Endothelial cell of hepatic sinusoid (primary cell): ENCODE measurements at regions not wholly inside any gene's neighbourhood (a gene's known extent, or its start where the extent isn't known, plus 50 kb on each side); places are given as distances from the start of the nearest gene placed in this dataset.
"Not testable (repeated sequence)": the region's sequence is repeated elsewhere in the genome, so short reads cannot be mapped to it uniquely, and the experiment has no call there.

Experiments
- in situ Hi-C: cut with HindIII; loops from 2 replicates; pipeline ENCODE4 v1.10.0; 2017; ENCODE audit warnings: low sequenced_read_pairs

DNA sequence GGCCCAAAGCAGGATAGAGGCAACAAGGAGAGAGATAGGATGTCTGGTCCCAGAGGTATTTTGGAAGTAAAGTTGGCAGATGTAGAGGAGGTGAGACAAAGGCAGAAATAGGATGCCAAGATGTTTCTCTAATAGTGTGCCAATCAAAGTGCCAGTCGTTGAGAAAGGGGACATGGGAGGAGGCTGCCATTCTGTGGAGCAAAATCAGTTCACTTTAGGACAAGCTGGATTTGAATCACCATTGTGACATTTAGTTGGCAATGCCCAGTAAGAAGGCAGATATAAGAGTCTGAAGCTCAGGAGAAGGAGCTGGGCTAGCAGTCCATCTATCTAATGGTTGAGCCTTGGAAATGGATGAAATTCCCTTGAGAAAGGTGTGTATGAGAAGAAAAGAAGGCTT lies 53.8 kb downstream of the ADRB2 start:
- in situ Hi-C loops, result no loop called here

DNA sequence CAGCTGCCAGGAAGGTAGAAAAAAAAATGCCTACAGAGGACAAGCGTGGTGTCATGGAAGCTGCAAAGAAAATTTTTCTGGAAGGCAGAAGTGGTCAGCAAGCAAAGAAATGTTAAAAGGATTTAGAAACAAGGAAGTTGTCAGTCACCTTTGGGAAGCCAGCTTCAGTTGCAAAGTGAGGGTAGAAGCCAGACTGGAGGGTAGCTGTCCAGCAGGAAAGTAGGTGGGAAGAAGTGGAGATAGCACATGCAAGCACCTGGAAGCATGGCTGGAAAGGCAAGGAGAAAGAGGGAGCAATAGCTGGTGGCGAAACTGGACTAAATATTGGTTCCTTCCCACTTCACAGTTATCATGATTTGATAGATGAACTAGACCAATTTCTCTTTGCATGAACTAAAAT lies 54.3 kb downstream of the ADRB2 start:
- in situ Hi-C loops, result no loop called here

DNA sequence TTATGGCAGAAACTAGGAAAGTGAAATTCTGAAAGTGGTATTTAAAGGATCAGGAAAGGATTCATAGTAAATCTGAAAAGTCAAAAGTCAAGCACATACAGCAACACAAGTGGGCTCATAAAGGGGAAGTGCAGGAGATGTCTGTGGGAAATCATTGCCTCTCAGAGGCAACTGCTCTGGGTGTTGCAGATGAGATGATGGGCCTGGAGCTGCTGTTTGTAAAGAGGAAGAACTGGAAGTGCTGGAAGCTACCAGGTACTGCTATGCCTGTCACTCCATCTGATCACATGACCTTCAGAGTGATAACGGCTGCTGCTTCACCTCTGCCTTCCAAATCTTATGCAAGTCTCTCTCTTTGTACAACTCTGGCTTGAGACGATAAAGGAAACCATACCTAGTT lies 55.9 kb downstream of the ADRB2 start:
- in situ Hi-C loops, result no loop called here

DNA sequence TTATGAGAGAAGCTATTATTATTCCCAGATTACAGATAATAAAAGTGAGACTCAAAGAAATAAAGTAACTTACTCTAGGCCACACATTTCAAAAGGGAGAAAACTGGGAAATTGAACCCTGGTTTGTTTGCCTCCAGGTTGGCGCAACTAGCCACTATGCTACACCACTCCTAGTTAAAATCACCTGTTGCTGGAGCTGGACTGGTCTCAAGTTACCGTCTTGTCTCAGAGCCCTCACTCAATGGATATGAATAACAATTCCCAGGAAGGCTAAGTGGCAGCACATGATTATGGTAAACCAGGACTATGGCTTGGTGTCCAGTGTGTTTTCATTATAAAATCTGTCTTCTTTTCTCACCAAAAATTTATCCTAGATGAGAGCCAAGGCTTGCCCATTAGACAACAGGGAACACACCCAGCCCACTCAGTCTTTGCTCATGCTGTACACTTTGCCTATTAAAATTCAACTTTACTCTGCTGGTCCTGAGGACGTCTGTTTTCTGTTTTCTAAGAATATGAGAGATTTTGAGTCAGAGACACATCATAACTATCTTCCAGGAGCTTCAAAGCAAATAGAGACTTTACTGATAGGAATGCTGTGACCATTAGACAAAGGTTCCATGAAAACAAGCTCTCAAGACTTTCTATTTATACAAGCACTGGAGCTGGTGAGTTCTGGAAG lies 58.1 kb downstream of the ADRB2 start:
- in situ Hi-C loops, result no loop called here

DNA sequence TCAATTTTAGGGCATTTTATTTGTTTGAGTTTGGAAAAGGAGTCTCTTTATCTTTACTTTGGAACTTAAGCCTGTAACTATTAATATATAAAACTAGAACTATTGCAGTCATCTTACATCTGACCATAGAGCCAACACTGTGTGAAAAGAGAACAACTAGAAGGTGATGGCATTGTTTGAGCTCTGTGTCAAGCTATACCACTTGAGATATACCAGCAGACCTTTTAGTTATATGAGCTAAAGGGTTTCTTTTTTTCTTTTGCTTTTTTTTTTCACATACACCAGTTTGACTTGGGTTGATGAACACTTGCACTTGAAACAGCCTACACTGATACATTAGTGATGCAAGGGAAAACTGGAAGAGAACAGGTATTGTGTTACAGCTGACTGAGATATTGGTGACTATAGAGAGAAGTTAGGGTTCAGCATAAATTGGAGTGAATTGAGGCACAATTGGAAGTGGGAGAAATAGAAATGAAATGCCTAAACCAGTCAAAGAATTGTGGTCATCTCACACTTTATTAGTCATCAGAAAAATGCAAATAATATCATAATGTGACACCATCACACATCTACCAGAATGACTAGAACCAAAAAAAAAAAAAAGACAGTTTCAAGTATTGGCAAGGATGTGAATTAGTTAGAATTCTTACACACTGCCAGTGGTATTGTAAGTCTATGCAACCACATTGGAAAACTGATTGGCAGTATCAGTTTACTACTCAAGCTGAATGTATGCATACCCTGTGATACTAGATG lies 60.9 kb downstream of the ADRB2 start:
- in situ Hi-C loops, result no loop called here

DNA sequence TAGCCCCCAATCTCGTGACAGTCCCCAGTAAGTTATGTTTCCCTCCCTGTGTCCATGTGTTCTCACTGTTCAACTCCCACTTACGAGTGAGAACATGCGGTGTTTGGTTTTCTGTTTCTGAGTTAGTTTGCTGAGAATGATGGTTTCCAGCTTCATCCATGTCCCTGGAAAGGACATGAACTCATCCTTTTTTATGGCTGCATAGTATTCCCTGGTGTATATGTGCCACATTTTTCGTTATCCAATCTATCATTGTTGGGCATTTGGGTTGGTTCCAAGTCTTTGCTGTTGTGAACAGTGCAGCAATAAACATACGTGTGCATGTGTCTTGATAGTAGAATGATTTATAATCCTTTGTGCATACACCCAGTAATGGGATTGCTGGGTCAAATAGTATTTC lies 63.5 kb downstream of the ADRB2 start:
- in situ Hi-C loops, result not testable (repeated sequence)

DNA sequence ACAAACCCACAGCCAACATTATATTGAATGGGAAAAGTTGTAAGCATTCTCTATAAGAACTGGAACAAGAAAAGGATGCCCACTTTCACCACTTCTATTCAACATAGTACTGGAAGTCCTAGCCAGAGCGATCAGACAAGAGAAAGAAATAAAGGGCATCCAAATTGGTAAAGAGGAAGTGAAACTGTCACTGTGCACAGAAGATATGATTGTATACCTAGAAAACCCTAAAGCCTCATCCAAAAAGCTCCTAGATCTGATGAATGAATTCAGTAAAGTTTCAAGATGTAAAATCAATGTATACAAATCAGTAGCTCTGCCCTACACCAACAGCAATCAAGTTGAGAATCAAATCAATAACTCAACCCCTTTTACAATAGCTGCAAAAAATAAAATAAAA lies 69.0 kb downstream of the ADRB2 start:
- in situ Hi-C loops, result not testable (repeated sequence)

DNA sequence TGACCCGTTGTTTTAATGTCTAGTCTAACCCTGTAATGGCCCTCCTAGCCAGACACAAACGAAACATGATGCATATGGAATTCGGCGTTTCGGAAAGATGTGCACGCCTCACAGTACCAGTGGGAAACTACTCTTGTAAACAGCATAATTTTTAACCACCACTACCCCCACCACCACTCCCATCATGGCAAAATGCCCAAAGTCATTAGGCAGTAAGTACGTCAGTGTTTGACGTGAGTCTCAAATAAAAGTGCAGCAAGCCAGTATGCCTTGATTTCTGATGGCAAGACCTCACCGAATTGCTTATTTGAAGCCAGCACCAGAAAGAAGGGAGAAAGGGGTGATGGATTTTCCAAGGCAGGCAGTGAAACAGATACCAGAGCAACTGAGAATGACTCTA lies 71.4 kb downstream of the ADRB2 start:
- in situ Hi-C loops, result no loop called here

DNA sequence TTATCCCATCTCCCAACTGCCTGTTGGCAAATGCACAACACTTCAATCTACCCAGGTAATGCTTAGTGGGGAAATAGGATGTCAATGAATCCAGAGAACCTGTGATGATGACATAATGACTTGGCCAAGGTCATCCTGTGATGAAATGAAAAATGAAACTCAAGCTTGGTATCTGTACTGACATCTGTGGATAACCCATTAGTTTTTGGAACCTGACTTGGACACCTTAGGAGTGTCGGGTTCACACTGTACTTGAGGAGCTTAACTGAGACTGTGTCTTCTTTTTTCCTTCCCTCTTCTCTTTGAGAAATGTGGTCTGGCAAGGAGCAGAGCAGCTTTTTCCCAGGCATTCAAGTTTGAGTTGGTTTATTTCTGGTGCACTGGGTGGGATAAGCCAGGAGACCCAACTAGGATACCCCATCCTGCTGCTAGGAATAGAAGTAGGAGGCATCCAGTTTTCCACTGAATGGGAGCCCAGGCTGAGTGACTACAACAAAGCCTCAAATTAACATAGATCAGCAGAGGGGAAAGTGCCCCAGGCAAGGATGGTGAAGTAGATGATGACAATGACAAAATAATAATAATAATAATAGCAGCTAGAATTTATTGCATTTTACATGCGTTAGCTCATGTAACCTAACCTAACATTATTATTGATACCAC lies 72.1 kb downstream of the ADRB2 start:
- in situ Hi-C loops, result no loop called here

DNA sequence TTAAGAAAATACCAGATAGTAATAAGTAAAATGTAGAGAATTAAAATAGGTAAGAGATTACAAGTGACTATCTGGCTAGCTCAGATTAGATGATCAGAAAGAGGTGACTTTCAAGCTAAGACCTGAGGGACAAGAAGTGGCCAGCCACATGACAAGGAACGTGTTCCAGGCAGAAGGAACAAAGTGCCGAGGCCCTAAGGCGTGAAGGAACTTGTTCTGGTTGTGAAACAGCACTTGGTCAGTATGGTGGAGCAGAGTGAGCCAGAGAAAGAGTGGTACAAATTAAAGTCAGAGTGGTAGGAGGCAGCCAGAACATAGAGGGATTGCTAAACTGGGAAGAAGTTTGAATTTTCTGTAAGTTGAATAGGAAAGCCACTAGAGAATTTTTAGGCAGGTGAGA lies 73.6 kb downstream of the ADRB2 start:
- in situ Hi-C loops, result no loop called here

DNA sequence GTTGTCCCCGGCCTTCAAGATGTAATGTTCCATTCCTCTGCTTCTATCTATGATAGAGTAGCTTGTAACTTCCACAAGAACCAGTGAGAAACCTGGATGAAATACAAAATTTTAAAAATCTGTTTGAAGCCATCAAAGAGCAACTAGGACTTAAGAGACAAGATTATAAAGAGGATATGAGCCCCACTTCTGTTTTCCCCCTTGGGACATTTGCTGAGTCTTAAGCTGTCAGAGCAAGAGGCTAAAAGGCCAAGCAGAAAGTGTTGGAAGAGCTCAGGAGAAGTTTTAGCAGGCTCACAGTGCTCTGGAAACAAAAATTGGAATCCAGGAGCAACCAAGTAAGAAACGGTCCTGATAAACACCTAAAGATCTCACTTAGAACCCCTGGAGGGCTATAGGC lies 76.1 kb downstream of the ADRB2 start:
- in situ Hi-C loops, result no loop called here

DNA sequence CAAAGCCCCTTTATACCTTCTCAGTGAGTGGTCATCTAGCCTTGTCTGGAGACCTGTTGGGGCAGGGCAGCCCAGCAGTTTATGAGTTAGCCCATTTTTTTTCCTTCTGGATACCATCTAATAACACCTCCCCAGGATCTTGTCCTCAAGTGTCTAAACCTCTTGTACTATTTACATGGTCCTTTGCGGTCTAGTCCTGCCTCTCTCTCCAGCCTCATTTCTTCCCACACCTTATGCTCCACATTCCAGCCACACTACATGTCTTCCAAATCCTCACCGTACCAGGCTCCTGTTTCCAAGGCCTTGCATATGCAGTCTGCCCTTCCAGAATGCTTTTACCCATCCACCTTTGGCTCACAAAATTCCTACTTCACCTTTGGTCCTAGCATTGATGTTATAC lies 77.2 kb downstream of the ADRB2 start:
- in situ Hi-C loops, result no loop called here

DNA sequence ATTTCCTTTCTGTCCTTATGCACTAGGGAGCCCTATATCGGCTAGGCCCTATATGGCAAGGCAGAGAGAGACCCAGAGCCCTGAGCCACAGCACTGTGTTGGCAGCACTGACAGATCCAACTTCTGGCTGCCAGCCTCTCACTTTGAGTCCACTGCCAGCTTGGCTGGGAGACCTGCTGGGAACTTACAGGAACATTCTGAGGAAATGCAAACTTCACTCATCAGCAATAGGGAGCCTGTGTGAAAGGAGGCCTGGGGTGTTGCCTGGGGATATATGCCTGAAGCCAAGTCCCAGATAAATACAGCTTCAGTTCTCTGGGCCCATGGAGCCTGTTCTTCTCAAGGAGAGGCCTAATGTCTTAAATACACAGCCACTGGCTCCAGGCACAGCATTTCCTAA lies 78.0 kb downstream of the ADRB2 start:
- in situ Hi-C loops, result no loop called here

DNA sequence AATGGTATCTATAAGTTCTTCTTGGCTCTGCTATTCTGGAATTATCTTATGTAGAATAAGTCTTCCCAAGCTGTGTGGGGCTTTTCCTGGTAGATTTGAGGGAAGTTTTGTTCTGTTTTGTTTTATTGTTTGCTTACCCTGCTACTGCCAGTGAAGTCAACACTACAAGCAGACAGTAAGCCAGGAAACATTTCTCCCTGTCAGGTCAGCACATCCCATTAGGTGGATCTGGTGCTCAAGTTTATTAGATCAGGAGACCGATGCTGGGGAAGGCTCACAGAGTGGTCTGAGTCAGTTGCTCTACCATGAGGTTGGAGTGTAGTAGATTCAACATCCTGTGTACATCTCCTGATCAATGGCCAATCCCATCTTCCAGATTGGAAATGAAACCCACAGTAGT lies 79.1 kb downstream of the ADRB2 start:
- in situ Hi-C loops, result loop anchor here (5.0 kb wide), 2 partner anchors 53 to 77 kb away; no protein-coding TSS in a partner anchor

DNA sequence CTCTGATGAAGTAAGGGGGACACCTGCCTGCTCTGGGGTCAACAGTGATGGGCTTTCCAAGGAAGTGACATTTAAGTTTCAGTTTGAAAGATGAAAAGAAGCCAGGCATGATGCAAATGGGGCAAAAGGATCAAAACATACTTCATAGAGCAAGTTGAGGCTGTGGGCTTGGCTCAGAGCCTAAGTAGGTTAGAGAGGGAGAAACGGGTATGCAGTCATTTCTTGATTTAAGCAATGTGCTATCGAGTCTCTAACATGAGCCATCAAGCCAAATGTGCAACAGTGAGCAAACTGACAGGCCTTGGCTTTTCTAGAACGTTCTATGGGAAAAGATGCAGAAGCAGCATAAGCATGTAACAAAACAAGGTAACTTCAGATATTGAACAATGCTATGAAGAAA lies 80.6 kb downstream of the ADRB2 start:
- in situ Hi-C loops, result loop anchor here (5.0 kb wide), 2 partner anchors 55 to 75 kb away; no protein-coding TSS in a partner anchor

DNA sequence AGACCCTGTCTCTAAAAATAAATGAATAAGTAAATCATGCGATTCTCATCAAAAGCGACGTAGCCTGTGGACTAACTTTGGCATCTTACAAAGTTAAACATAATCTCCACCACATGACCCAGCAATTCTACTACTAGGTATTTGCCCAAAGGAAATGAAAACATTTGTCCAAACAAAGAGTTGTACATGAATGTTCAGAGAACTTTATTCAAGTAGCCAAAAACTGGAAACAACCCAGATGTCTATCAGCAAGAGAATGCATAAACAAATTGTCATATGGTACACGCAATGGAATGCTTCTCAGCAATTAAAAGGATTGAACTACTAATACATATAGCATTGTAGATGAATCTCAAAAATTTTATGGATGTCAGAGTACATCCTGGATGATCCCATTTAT lies 82.6 kb downstream of the ADRB2 start:
- in situ Hi-C loops, result loop anchor here (5.0 kb wide), 2 partner anchors 57 to 73 kb away; no protein-coding TSS in a partner anchor

DNA sequence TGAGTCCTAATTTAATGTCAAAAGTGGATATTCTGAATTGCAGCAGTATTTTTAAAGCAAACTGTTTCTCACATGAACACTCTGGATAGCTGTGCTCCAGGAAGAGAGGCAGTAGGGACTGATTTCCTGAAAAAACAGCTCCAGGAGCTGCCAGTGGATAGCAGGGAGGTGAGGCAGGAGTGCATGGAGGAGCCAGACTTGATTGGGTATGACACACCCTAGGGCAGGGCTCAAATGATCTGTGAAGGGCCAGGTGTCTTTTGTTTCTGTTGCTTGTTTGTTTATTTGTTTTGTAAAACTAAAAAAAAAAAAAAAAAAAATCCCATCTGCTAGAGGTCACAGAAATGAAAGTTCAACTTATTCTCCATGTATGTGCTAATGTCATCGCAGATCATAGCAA lies 83.4 kb downstream of the ADRB2 start:
- in situ Hi-C loops, result loop anchor here (5.0 to 10.0 kb wide), 4 partner anchors 57 to 95 kb away; no protein-coding TSS in a partner anchor

DNA sequence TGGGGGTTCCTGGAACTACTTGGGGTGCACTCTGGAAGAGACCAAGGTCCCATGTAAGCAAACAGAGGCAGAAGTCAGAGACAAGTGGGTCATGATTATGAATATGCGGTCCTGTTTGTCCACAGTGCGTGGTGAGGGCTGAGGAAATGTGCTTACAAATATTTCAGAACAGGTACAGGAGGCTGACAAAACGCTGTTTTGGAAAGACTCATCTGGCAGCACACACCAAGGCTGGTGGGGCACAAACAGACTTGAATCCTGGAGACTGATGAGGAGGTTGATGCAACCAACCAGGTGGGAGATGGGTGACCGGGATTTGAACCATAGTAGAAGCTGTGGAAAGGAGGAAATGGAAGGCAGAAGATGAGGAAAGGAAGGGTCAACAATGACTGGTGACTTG lies 83.8 kb downstream of the ADRB2 start:
- in situ Hi-C loops, result loop anchor here (10.0 kb wide), 2 partner anchors 75 to 95 kb away; no protein-coding TSS in a partner anchor

DNA sequence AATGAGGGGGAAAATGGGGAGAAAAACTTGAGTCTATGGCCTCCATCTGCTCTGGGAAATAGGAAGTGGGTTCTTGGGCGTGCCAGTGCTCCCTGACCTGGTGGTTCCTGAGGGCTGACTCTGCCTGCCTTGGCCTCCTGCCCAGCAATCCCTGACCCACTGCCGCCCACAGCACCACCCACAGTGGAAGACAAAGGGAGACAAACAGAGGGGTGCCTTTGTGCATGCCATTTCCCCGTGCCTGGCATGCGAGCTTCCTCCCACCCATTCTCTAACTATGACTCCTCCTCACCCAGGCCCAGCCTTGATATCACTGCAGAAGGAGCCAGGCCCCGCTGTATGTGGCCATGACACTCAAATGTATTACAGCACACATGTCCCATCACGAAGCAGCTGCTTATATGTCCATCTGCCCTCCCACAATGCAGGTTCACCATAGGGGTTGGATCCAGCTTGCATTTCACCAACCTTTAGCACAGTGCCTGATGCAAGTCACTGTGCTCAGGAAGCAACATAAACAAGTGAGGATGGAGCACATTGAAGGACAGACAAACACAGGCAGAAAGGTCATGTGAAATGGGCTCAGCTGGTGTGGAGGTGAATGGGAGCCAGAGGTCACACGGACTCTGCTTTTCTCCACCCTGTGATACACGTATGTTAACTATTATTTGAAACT lies 84.4 kb downstream of the ADRB2 start:
- in situ Hi-C loops, result loop anchor here (10.0 kb wide), 2 partner anchors 76 to 94 kb away; no protein-coding TSS in a partner anchor

DNA sequence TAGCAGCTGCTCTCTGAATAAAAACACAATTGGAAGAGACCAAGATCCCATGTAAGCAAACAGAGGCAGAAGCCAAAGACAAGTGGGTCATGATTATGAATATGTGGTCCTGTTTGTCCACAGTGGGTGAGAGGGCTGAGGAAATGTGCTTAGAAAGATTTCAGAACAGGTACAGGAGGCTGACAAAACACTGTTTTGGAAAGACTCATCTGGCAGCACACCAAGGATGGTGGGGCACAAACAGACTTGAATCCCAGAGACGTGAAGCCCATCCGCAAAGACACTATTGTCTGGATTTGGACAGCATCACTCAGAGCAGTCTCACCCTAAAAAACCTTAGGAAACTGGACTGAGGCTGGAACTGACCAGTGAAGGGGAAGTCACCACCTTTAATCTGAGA lies 85.0 kb downstream of the ADRB2 start:
- in situ Hi-C loops, result loop anchor here (10.0 kb wide), 2 partner anchors 77 to 93 kb away; no protein-coding TSS in a partner anchor

DNA sequence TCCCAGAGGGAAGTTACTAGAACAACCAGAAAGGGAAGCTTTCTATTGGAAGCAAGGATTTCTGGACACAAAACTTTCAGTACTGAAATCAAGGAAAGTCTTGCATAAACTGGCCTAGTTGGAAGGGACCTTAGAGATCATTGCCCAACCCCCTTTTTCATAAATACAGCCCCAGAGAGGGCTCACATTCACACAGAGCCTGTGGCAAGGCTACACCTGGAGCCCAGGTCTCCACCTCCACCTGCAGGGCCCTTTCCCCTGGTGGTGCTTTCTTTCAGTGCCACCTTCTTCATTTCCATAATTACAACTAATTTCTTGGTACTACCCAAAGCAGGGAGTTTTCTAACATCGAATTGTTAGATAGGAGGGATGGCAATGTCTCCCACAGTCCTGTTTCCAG lies 85.7 kb downstream of the ADRB2 start:
- in situ Hi-C loops, result loop anchor here (10.0 kb wide), 2 partner anchors 77 to 93 kb away; no protein-coding TSS in a partner anchor
